CD8-positive, alpha-beta memory T cell (primary cell): ENCODE measurements at regions not wholly inside any gene's neighbourhood (a gene's known extent, or its start where the extent isn't known, plus 50 kb on each side); places are given as distances from the start of the nearest gene placed in this dataset.
"Not testable (repeated sequence)": the region's sequence is repeated elsewhere in the genome, so short reads cannot be mapped to it uniquely, and the experiment has no call there.

Experiments used
- CTCF ChIA-PET: fragments of 350-600 bp; sonication (Branson Sonifier 250); formaldehyde crosslinking; loops from one replicate; lab custom pipeline; 2021; ENCODE audit warnings: antibody characterized with exemption; lab: Charles Lee
- POLR2A ChIA-PET: fragments of 350-600 bp; sonication (Branson Sonifier 250); formaldehyde crosslinking; loops from one replicate; lab custom pipeline; 2021; ENCODE audit warnings: antibody characterized with exemption; lab: Charles Lee
- DNase-seq, 5 donors: peaks; one replicate each; pipeline versions ENCODE4 v3.0.0 to v3.0.0-alpha.2; 2020 to 2022; ENCODE audit warnings: mixed read lengths in 1 of 5
- H3K27ac ChIP-seq: one replicate; pipeline ENCODE4 v1.7.0; 2013; ENCODE audit warnings: low read depth, mild to moderate bottlenecking, low read length, moderate library complexity
- H3K27me3 ChIP-seq: 2 replicates; pipeline ENCODE4 v1.7.0; 2013; ENCODE audit warnings: low read length, mild to moderate bottlenecking; ENCODE audit not compliant: insufficient read depth, poor library complexity, severe bottlenecking
- H3K36me3 ChIP-seq: 2 replicates; pipeline ENCODE4 v1.7.0; 2013; ENCODE audit warnings: mild to moderate bottlenecking, low read length, moderate library complexity; ENCODE audit not compliant: insufficient read depth
- H3K4me1 ChIP-seq: 2 replicates; pipeline ENCODE4 v1.7.0; 2013; ENCODE audit warnings: mild to moderate bottlenecking, low read length, moderate library complexity; ENCODE audit not compliant: insufficient read depth
- H3K4me3 ChIP-seq: 2 replicates; pipeline ENCODE4 v1.7.0; 2013; ENCODE audit warnings: mild to moderate bottlenecking, low read length
- H3K9me3 ChIP-seq: 2 replicates; pipeline ENCODE4 v1.7.0; 2013; ENCODE audit warnings: mild to moderate bottlenecking, low read length
- H3K27ac Mint-ChIP-seq, 8 donors: one replicate each; pipeline ENCODE4 v1.8.0; 2020 to 2021; ENCODE audit warnings: mixed read lengths in 8 of 8, mild to moderate bottlenecking in 6 of 8, inconsistent platforms in 3 of 8, moderate library complexity in 3 of 8
- H3K27me3 Mint-ChIP-seq, 2 donors: one replicate each; pipeline ENCODE4 v1.8.0; 2020 to 2021; ENCODE audit warnings: mixed read lengths in 2 of 2, mild to moderate bottlenecking in 1 of 2, moderate library complexity in 1 of 2
- H3K36me3 Mint-ChIP-seq, 3 donors: one replicate each; pipeline ENCODE4 v1.8.0; 2020 to 2021; ENCODE audit warnings: mixed read lengths in 3 of 3, inconsistent platforms in 1 of 3, mild to moderate bottlenecking in 1 of 3
- H3K4me1 Mint-ChIP-seq, 3 donors: one replicate each; pipeline ENCODE4 v1.8.0; 2020 to 2021; ENCODE audit warnings: mixed read lengths in 3 of 3, inconsistent platforms in 1 of 3, mild to moderate bottlenecking in 1 of 3
- H3K4me3 Mint-ChIP-seq, 7 donors: one replicate each; pipeline ENCODE4 v1.8.0; 2020 to 2021; ENCODE audit warnings: mixed read lengths in 7 of 7, mild to moderate bottlenecking in 6 of 7, moderate library complexity in 4 of 7, inconsistent platforms in 2 of 7
- H3K9me3 Mint-ChIP-seq, 5 donors: one replicate each; pipeline ENCODE4 v1.8.0; 2020 to 2022; ENCODE audit warnings: mixed read lengths in 5 of 5, mild to moderate bottlenecking in 3 of 5, moderate library complexity in 2 of 5, inconsistent platforms in 1 of 5

DNA sequence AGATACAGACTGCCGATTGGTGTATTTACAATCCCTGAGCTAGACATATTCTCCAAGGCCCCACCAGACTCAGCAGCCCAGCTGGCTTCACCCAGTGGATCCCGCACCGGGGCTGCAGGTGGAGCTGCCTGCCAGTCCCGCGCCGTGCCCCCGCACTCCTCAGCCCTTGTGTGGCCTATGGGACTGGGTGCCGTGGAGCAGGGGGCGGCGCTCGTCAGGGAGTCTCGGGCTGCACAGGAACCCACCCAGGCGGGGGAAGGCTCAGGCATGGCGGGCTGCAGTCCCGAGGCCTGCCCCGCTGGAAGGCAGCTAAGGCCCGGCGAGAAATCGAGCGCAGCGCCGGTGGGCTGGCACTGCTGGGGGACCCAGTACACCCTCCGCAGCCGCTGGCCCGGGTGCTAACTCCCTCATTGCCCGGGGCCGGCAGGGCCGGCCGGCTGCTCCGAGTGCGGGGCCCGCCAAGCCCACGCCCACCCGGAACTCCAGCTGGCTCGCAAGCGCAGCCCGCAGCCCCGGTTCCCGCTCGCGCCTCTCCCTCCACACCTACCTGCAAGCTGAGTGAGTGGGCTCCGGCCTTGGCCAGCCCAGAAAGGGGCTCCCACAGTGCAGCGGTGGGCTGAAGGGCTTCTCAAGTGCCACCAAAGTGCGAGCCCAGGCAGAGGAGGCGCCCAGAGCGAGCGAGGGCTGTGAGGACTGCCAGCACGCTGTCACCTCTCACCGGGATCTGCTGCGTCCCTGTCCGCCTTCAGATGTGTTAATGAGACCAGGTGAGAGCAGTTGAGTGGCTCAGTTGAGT is 137.8 kb upstream of the LCORL start:
- H3K27ac Mint-ChIP-seq, POLR2A ChIA-PET, H3K27ac ChIP-seq, H3K4me3 ChIP-seq, H3K36me3 ChIP-seq, CTCF ChIA-PET, DNase-seq, H3K36me3 Mint-ChIP-seq, H3K9me3 Mint-ChIP-seq, H3K9me3 ChIP-seq, H3K27me3 Mint-ChIP-seq, H3K4me3 Mint-ChIP-seq, H3K27me3 ChIP-seq, H3K4me1 ChIP-seq, H3K4me1 Mint-ChIP-seq: not testable (repeated sequence)

DNA sequence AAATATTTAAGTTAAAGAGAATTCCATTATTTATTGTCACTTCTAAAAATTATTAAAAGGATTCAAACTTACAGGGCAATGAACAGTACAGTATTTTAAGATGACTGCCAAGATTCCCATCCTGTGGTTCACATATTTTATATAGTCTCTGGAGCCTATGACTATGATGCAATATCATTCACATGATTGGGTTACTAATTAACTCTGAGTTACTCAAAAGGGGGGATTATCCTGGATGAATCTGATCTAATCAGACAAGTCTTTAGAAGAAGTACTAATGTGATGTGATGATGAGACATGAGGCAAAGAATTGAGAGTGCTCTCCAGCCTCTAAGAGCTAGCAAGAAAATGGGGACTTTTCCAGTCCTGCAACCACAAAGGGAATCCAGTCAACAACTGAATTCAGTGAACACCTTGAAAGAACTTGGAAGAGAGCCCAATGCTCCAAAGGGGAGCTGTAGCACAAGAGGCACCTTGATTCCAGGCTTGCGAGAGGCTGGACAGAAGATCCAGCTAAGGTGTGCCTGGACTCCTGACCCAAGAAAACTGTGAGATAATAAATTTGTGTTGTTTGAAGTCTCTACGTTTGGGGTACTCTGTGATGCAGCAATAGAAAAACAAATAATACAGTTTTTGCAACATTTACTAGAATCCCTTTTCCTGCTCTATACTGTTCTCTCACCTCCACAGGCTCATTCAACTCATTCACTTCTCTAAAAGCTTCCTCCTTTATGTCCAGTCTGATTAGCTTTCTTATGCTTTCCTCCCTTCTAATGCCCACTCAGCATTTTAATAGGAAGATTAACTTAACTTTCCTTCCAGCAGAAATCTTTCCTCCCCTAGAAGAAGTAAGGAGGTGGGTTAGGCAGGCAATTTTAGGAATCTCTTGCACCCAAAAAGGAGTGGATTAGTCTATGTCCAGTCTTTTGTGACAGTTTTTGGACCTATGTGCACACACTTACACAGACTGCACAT is 133.8 kb upstream of the LCORL start:
- H3K4me1 Mint-ChIP-seq = no peaks in the 10 kb centered on the region
- H3K27me3 Mint-ChIP-seq = peaks cover 0 to 3% of the 10 kb centered on the region in 2 donors
- Histone ChIP-seq H3K27me3 (no peaks in the 10 kb centered on the region), H3K27ac (no peak overlapping the region), H3K4me1 (no peaks in the 10 kb centered on the region), H3K9me3 (no peaks in the 10 kb centered on the region), H3K4me3 (no peak overlapping the region), H3K36me3 (no peaks in the 10 kb centered on the region)
- H3K36me3 Mint-ChIP-seq = no peaks in the 10 kb centered on the region
- no peak for DNase-seq
- H3K9me3 Mint-ChIP-seq = peaks cover 0 to 2% (median 0%) of the 10 kb centered on the region in 5 donors
- ChIA-PET CTCF (no interaction called here), POLR2A (no interaction called here)
- peak overlapping the region in 1 of 8 donors; percentile 41 for H3K27ac Mint-ChIP-seq
- no peak overlapping the region for H3K4me3 Mint-ChIP-seq

DNA sequence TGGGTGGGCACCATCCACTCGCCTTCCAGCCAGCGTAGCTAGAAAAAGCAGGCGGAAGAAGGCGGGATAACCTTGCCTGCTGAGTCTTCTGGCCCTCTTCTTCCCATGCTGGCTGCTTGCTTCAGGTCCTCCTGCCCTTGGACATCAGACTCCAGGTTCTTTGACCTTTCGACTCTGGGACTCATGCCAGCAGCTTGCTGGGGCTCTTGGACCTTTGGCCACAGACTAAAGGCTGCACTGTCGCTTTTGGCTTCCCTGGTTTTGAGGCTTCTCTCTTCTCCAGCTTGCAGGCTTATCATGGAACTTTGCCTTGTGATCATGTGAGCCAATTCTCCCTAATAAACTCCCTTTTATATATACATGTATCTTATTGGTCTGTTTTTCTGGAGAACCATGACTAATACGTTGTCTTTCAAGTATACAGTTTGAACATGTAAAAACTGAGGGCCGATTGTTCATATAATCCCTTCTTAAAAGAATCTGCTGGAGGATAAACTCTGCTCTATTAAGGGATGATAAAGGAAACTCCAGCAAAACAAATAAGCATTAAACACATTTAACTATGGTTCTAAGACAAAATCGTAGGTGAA is 116.6 kb upstream of the LCORL start:
- no peaks in the 10 kb centered on the region for H3K9me3 ChIP-seq
- no peaks in the 10 kb centered on the region for H3K27me3 ChIP-seq
- no peak overlapping the region for H3K27ac ChIP-seq
- no peaks in the 10 kb centered on the region for H3K4me1 ChIP-seq
- Mint-ChIP-seq H3K4me1 (no peaks in the 10 kb centered on the region), H3K27me3 (peaks cover 0 to 14% of the 10 kb centered on the region in 2 donors), H3K27ac (no peak overlapping the region), H3K36me3 (no peaks in the 10 kb centered on the region), H3K9me3 (peaks cover 2 to 5% (median 2%) of the 10 kb centered on the region in 5 donors), H3K4me3 (no peak overlapping the region)
- H3K4me3 ChIP-seq = no peak overlapping the region
- DNase-seq = no peak
- ChIA-PET CTCF (no interaction called here), POLR2A (no interaction called here)
- H3K36me3 ChIP-seq = no peaks in the 10 kb centered on the region

DNA sequence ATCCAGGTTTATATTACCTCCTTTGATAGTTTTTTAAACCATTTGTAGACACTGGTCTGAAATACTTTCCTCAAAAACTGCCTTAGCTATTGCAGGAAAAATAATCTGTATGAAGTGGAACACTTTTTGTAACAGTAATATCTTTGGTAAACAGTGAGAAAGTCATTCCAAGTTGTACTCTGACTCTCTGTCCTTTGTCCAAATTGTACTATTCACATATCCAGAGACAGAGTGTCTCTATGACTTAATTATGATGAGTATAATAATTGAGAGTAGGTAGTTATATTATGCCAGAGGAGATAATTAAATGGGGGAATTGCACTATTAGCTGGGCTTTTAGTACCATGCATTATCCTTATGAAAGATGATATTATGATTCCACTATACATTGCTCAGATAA is 112.6 kb upstream of the LCORL start:
- H3K27me3 ChIP-seq = no peaks in the 10 kb centered on the region
- ChIA-PET CTCF (no interaction called here), POLR2A (no interaction called here)
- DNase-seq = no peak
- H3K4me1 ChIP-seq = no peaks in the 10 kb centered on the region
- no peaks in the 10 kb centered on the region for H3K4me1 Mint-ChIP-seq
- no peak overlapping the region for H3K27ac ChIP-seq
- H3K36me3 Mint-ChIP-seq = no peaks in the 10 kb centered on the region
- no peak overlapping the region for H3K4me3 Mint-ChIP-seq
- no peaks in the 10 kb centered on the region for H3K36me3 ChIP-seq
- H3K9me3 Mint-ChIP-seq = peaks cover 2 to 5% (median 4%) of the 10 kb centered on the region in 5 donors
- H3K27me3 Mint-ChIP-seq = peaks cover 4 to 28% of the 10 kb centered on the region in 2 donors
- no peaks in the 10 kb centered on the region for H3K9me3 ChIP-seq
- no peak overlapping the region for H3K27ac Mint-ChIP-seq
- no peak overlapping the region for H3K4me3 ChIP-seq

DNA sequence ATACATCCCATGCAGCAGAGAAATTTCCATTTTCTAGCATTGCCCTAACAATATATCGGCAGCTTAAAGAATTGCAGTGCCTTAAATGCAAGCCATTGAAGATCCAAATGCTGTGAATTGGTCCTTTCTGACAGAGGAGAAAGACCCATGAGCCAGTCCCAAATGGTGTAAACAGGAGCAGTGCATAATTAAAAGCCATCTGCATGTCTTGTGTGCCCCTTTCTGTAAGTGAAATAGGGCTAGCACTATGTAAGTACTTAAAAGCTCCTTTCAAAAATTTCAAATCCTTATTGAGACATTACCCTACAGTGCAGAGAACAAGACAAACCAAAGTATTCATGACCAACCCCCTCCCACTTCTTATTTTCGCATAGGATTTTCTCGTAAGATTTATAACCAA is 108.7 kb upstream of the LCORL start:
- no peak overlapping the region for H3K4me3 ChIP-seq
- H3K27ac Mint-ChIP-seq = no peak overlapping the region
- H3K27ac ChIP-seq = no peak overlapping the region
- CTCF ChIA-PET = no interaction called here
- H3K9me3 ChIP-seq = no peaks in the 10 kb centered on the region
- H3K36me3 Mint-ChIP-seq = no peaks in the 10 kb centered on the region
- H3K27me3 ChIP-seq = no peaks in the 10 kb centered on the region
- H3K4me3 Mint-ChIP-seq = no peak overlapping the region
- H3K4me1 ChIP-seq = no peaks in the 10 kb centered on the region
- no peaks in the 10 kb centered on the region for H3K4me1 Mint-ChIP-seq
- POLR2A ChIA-PET = no interaction called here
- H3K36me3 ChIP-seq = no peaks in the 10 kb centered on the region
- peaks cover 5 to 39% of the 10 kb centered on the region in 2 donors for H3K27me3 Mint-ChIP-seq
- H3K9me3 Mint-ChIP-seq = peaks cover 2 to 5% (median 4%) of the 10 kb centered on the region in 5 donors
- no peak for DNase-seq

DNA sequence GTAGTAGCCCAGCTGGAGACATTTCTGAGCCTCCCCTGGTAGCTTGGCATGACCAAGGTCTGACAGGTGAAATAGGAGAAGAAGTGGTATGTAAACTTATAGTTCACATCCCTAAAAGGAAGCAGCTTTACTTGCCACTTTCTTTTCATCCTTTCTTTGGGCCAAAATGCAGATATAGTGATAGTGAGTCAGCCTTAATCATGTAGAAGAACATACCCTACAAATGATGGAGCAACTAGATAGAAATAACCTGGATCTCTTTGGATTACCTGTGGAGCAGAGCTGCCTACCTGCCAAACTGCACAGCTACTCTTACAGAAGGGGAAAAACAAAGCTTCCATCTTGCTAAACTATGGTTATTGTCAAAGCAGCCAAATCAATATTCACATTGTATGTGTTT is 106.7 kb upstream of the LCORL start:
- H3K27me3 Mint-ChIP-seq = peaks cover 8 to 36% of the 10 kb centered on the region in 2 donors
- no peak overlapping the region for H3K27ac Mint-ChIP-seq
- no peaks in the 10 kb centered on the region for H3K9me3 ChIP-seq
- no peaks in the 10 kb centered on the region for H3K4me1 ChIP-seq
- H3K27ac ChIP-seq = no peak overlapping the region
- no peaks in the 10 kb centered on the region for H3K36me3 ChIP-seq
- no peak overlapping the region for H3K4me3 ChIP-seq
- no peaks in the 10 kb centered on the region for H3K36me3 Mint-ChIP-seq
- no peak for DNase-seq
- H3K9me3 Mint-ChIP-seq = peaks cover 0 to 2% (median 0%) of the 10 kb centered on the region in 5 donors
- H3K27me3 ChIP-seq = no peaks in the 10 kb centered on the region
- H3K4me1 Mint-ChIP-seq = no peaks in the 10 kb centered on the region
- CTCF ChIA-PET = no interaction called here
- no peak overlapping the region for H3K4me3 Mint-ChIP-seq
- POLR2A ChIA-PET = no interaction called here

DNA sequence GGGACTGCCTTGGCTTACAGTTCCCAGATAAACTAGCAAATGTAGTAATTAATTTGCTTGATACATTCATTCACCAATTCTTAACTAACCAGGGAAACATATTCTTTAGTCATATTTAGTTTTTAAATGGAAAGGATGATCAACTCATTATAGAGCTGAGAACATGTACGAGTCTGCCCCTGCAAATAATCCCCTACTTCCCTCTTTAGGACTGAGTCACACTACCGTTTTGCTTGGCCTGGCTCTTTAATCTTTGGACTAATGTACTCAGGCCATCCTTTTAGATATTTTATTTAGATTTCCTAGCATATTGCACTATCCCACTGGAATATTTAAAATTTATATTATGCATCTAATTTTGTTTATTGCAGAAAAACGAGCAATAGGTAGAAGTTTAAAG is 105.5 kb upstream of the LCORL start:
- no peak overlapping the region for H3K27ac Mint-ChIP-seq
- peaks cover 0 to 2% (median 0%) of the 10 kb centered on the region in 5 donors for H3K9me3 Mint-ChIP-seq

More for the DNA sequence above, 105.5 kb upstream of the LCORL start:
- Histone ChIP-seq H3K36me3 (no peaks in the 10 kb centered on the region), H3K4me3 (no peak overlapping the region), H3K4me1 (no peaks in the 10 kb centered on the region), H3K27ac (no peak overlapping the region), H3K9me3 (no peaks in the 10 kb centered on the region), H3K27me3 (no peaks in the 10 kb centered on the region)
- Mint-ChIP-seq H3K36me3 (no peaks in the 10 kb centered on the region), H3K4me1 (no peaks in the 10 kb centered on the region), H3K27me3 (peaks cover 8 to 33% of the 10 kb centered on the region in 2 donors), H3K4me3 (no peak overlapping the region)
- ChIA-PET CTCF (no interaction called here), POLR2A (no interaction called here)
- no peak for DNase-seq
